ENCODE measurements at regions not wholly inside any gene's neighbourhood (a gene's known extent, or its start where the extent isn't known, plus 50 kb on each side); places are given as distances from the start of the nearest gene placed in this dataset.
"Not testable (repeated sequence)": the region's sequence is repeated elsewhere in the genome, so short reads cannot be mapped to it uniquely, and the experiment has no call there.

DNA sequence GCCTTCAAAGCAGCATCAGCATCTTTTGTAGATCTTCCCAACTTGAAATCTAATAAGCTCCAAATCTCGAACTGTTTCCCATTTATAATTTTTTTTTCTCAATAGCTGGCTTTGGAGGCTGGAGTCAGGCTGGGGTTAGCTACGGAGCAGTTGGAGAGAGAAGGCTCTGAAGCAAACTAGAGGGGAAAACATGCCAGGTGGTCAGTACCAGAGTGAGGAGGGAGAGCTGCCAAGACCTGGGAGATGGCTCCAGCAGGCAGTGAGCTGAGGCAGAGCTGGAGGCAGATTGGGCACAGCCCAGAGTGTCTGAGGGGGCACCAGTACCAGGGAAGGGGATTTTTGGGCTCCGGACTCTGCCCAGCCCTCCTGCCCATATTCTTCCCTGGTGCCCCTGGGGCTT, 311.2 kb downstream of the RPLP1 start:
- H3K9me3 ChIP-seq: no peaks in the 10 kb centered on the region
- H3K27me3 ChIP-seq: no peaks in the 10 kb centered on the region
- H3K36me3 ChIP-seq: no peaks in the 10 kb centered on the region
- ATAC-seq: no peak
- H3K4me1 ChIP-seq: no peaks in the 10 kb centered on the region
- no peak overlapping the region for H3K4me3 ChIP-seq
- no peak overlapping the region for H3K27ac ChIP-seq
- TF ChIP-seq, protein P1, sequence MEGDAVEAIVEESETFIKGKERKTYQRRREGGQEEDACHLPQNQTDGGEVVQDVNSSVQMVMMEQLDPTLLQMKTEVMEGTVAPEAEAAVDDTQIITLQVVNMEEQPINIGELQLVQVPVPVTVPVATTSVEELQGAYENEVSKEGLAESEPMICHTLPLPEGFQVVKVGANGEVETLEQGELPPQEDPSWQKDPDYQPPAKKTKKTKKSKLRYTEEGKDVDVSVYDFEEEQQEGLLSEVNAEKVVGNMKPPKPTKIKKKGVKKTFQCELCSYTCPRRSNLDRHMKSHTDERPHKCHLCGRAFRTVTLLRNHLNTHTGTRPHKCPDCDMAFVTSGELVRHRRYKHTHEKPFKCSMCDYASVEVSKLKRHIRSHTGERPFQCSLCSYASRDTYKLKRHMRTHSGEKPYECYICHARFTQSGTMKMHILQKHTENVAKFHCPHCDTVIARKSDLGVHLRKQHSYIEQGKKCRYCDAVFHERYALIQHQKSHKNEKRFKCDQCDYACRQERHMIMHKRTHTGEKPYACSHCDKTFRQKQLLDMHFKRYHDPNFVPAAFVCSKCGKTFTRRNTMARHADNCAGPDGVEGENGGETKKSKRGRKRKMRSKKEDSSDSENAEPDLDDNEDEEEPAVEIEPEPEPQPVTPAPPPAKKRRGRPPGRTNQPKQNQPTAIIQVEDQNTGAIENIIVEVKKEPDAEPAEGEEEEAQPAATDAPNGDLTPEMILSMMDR (IDR thresholded peaks at IDR 0.05): no peak
- TF ChIP-seq EP300 (IDR thresholded peaks at IDR 0.05) (no peak), POLR2AphosphoS5 (IDR thresholded peaks at IDR 0.05) (no peak), POLR2A (IDR thresholded peaks at IDR 0.05) (no peak)
- 35 to 53% methylated on average over 2 to 3 of the region's 3 CpGs for WGBS, 2 donors (ENCODE audit: low coverage in 1 of 2)

DNA sequence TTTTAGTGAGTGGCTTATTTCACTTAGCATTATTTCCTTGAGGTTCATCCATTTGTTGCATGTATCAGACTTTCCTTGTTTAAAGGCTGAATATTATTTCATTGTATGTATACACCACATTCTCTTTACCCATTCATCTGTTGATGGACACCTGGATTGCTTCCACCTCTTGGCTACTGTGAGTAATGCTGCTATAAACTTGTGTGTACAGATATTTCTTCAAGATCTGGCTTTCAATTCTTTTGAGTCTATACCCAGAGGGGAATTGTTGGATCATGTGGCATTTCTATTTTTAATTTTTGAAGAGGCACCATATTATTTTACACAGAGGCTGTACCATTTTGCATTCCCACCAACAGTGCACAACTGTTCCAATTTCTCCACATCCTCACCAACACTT, 313.5 kb downstream of the RPLP1 start:
- Histone ChIP-seq H3K27me3 (peaks cover 9% of the 10 kb centered on the region), H3K36me3 (no peaks in the 10 kb centered on the region), H3K4me3 (no peak overlapping the region), H3K4me1 (no peaks in the 10 kb centered on the region), H3K9me3 (no peaks in the 10 kb centered on the region), H3K27ac (no peak overlapping the region)
- no peak for ATAC-seq
- TF ChIP-seq EP300 (IDR thresholded peaks at IDR 0.05) (no peak), POLR2A (IDR thresholded peaks at IDR 0.05) (no peak), POLR2AphosphoS5 (IDR thresholded peaks at IDR 0.05) (no peak)
- TF ChIP-seq, protein P1 (IDR thresholded peaks at IDR 0.05): no peak

DNA sequence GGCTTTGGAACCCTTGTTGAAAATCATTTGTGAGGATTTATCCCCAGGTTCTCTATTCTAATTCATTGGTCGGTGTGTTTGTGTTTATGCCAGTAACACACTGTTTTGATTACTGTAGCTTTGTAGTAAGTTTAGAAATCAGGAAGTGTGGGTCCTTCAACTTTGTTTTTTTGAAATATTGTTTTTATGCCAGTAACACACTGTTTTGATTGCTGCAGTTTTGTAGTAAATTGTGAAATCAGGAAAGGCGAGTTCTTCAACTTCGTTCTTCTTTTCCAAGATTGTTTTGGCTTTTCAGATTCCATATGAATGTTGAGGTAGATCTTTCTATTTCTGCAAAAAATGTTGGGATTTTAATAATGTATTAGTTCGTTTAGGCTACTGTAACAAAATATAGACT, 314.6 kb downstream of the RPLP1 start:
- 75 to 84% methylated on average over 4 of the region's 4 CpGs for WGBS, 2 donors (ENCODE audit: low coverage in 1 of 2)
- H3K4me3 ChIP-seq: no peak overlapping the region
- no peak overlapping the region for H3K27ac ChIP-seq
- TF ChIP-seq EP300 (IDR thresholded peaks at IDR 0.05): no peak
- no peak for TF ChIP-seq POLR2A (IDR thresholded peaks at IDR 0.05)
- no peak for TF ChIP-seq POLR2AphosphoS5 (IDR thresholded peaks at IDR 0.05)
- TF ChIP-seq, protein P1 (IDR thresholded peaks at IDR 0.05): no peak
- no peaks in the 10 kb centered on the region for H3K4me1 ChIP-seq
- ATAC-seq: no peak
- no peaks in the 10 kb centered on the region for H3K36me3 ChIP-seq
- no peaks in the 10 kb centered on the region for H3K9me3 ChIP-seq
- peaks cover 9% of the 10 kb centered on the region for H3K27me3 ChIP-seq

DNA sequence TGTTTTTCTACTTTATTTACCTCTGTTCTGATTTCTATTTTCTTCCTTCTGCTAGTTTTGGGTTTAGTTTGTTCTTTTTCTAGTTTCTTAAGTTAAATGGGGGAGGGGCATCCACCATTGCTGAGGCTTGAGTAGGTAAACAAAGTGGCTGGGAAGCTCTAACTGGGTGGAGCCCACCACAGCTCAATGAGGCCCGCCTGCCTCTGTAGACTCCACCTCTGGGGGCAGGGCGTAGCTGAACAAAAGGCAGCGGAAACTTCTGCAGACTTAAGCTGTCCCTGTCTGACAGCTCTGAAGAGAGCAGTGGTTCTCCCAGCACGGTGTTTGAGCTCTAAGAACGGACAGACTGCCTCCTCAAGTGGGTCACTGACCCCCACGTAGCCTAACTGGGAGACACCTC, 316.7 kb downstream of the RPLP1 start:
- 31 to 33% methylated on average over 2 to 3 of the region's 6 CpGs for WGBS, 2 donors (ENCODE audit: low coverage in 1 of 2)
- H3K4me1 ChIP-seq, H3K27ac ChIP-seq, H3K9me3 ChIP-seq, ATAC-seq, H3K27me3 ChIP-seq, H3K4me3 ChIP-seq, H3K36me3 ChIP-seq: not testable (repeated sequence)

DNA sequence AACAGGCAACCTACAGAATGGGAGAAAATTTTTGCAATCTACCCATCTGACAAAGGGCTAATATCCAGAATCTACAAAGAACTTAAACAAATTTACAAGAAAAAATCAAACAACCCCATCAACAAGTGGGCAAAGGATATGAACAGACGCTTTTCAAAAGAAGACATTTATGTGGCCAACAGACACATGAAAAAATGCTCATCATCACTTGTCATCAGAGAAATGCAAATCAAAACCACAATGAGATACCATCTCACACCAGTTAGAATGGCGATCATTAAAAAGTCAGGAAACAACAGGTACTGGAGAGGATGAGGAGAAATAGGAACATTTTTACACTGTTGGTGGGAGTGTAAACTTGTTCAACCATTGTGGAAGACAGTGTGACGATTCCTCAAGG, 321.6 kb downstream of the RPLP1 start:
- H3K4me1 ChIP-seq, H3K36me3 ChIP-seq, H3K27ac ChIP-seq, H3K9me3 ChIP-seq, H3K27me3 ChIP-seq, H3K4me3 ChIP-seq, ATAC-seq: not testable (repeated sequence)
- 80 to 96% methylated on average over 3 of the region's 3 CpGs for WGBS, 2 donors (ENCODE audit: low coverage in 1 of 2)

DNA sequence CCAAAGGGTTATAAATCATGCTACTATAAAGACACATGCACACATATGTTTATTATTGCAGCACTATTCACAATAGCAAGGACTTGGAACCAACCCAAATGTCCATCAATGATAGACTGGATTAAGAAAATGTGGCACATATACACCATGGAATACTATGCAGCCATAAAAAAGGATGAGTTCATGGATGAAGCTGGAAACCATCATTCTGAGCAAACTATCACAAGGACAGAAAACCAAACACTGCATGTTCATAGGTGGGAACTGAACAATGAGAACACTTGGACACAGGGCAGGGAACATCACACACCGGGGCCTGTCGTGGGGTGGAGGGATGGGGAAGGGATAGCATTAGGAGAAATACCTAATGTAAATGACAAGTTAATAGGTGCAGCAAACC, 322.1 kb downstream of the RPLP1 start:
- not testable (repeated sequence) for H3K27me3 ChIP-seq, H3K4me1 ChIP-seq, ATAC-seq, H3K9me3 ChIP-seq, H3K36me3 ChIP-seq, H3K4me3 ChIP-seq, H3K27ac ChIP-seq
- 83 to 100% methylated on average over 2 of the region's 2 CpGs for WGBS, 2 donors (ENCODE audit: low coverage in 1 of 2)

DNA sequence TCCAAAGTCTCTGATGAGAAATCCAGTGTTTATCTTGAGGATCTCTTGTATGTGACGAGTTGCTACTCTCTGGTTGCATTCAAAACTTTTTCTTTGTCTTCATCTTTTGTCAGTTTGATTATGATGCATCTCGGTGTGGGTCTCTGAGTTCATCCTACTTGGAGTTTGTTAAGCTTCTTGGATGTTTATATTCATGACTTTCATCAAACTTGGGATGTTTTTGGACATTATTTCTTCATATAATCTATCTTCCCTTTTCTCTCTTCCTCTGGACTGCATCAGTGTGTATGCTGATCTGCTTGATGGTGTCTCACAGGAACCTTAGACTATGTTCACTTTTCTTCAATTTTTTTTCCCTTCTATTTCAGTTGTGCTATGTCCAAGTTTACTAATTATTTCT, 320.4 kb downstream of the TLE3 start:
- no peak overlapping the region for H3K27ac ChIP-seq
- WGBS, 2 donors (ENCODE audit: low coverage in 1 of 2): 64 to 83% methylated on average over 2 of the region's 2 CpGs
- no peak for TF ChIP-seq POLR2AphosphoS5 (IDR thresholded peaks at IDR 0.05)
- no peak for TF ChIP-seq EP300 (IDR thresholded peaks at IDR 0.05)
- TF ChIP-seq, protein P1 (IDR thresholded peaks at IDR 0.05): no peak
- no peak for TF ChIP-seq POLR2A (IDR thresholded peaks at IDR 0.05)
- ATAC-seq: no peak
- H3K4me3 ChIP-seq: no peak overlapping the region
- no peaks in the 10 kb centered on the region for H3K4me1 ChIP-seq
- H3K9me3 ChIP-seq: no peaks in the 10 kb centered on the region
- no peaks in the 10 kb centered on the region for H3K36me3 ChIP-seq
- H3K27me3 ChIP-seq: no peaks in the 10 kb centered on the region

Measured in gastroesophageal sphincter (tissue), 4 donors.